ENCODE measurements at regions not wholly inside any gene's neighbourhood (a gene's known extent, or its start where the extent isn't known, plus 50 kb on each side); places are given as distances from the start of the nearest gene placed in this dataset.

DNA sequence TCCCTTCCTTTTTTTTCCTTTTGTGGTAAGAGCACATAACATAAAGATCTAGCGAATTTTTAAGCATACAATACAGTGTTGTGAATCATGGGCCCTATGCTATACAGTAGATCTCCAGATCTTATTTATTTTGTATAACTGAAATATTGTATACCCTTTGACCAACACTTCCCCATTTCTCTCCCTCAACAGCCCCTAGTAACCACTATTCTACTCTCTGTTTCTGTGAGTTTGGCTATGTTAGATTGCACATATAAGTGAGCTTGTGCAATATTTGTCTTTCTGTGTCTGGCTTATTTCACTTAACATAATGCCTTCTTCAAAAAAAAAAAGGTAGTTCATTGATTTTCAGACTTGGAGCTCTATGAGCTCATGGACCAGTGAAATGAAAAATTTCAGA, 180.5 kb downstream of the C11orf91 start:
- no peak for DNase-seq (ENCODE audit: low spot score in 2 of 2)
- Histone ChIP-seq H3K36me3 (replicated peaks) (no peaks in the 10 kb centered on the region), H3K27me3 (ENCODE audit: low read depth) (no peaks in the 10 kb centered on the region), H3K4me3 (no peak overlapping the region), H3K9me3 (no peaks in the 10 kb centered on the region), H3K4me1 (peaks cover 8% of the 10 kb centered on the region)
- in situ Hi-C loops (cut with MboI; ENCODE audit: low sequenced_read_pairs) = no loop called here

- Histone ChIP-seq H3K27me3 (ENCODE audit: low read depth) (peaks cover 4% of the 10 kb centered on the region), H3K4me1 (peaks cover 5% of the 10 kb centered on the region), H3K4me3 (no peak overlapping the region), H3K9me3 (no peaks in the 10 kb centered on the region), H3K36me3 (replicated peaks) (no peaks in the 10 kb centered on the region)
- in situ Hi-C loops (cut with MboI; ENCODE audit: low sequenced_read_pairs) = no loop called here
- no peak for DNase-seq (ENCODE audit: low spot score in 2 of 2)
Measured at GRCh38 chr11:33515347-33515746, 185.3 kb downstream of the C11orf91 start.

DNA sequence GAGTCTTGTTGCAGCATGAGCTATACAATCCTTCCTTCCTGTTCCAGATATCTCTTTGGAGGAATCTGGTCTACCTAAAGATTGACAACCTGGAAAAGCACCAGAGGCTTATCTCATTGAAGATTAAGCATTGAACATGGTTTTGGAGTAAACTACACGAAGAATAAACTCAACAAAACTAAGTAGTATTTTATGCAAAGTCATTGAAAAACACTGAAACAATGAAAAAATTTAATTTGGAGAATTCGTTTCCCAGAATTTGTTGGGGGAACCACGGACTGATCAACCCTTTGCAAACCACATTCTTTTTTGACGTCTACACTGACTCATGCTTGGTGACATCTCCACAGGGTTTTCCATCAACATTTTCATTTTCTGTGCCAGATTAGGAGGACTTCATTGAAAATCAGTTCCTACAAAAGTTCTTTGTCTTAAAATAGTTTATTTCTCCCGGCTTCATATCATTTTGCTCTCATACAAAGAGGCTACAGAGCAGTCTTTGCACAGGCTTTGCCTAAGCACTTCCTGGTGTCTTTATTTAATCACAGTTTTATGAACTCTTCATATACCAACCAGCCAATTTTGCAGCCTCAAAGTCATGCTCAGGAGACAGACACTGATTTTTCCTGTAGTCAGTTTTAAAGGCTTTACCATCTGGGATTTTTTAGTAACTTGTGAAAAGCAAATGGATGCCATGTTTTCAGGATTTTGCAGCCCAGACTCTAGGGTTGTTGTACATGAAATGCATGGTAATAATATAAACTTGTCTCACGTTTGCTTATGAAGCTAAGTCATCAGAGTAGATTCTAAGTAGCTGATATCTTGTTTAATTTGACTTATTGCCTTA, 186.3 kb downstream of the C11orf91 start:
- Histone ChIP-seq H3K36me3 (replicated peaks) (no peaks in the 10 kb centered on the region), H3K4me1 (no peaks in the 10 kb centered on the region), H3K27me3 (ENCODE audit: low read depth) (peaks cover 4% of the 10 kb centered on the region), H3K4me3 (no peak overlapping the region), H3K9me3 (no peaks in the 10 kb centered on the region)
- DNase-seq (ENCODE audit: low spot score in 2 of 2) = no peak
- in situ Hi-C loops (cut with MboI; ENCODE audit: low sequenced_read_pairs) = no loop called here

GRCh38 chr11:33509632-33510031, 191.0 kb downstream of the C11orf91 start:
- in situ Hi-C loops (cut with MboI; ENCODE audit: low sequenced_read_pairs) = no loop called here
- peaks cover 4% of the 10 kb centered on the region for H3K27me3 ChIP-seq (ENCODE audit: low read depth)
- no peak for DNase-seq (ENCODE audit: low spot score in 2 of 2)
- no peaks in the 10 kb centered on the region for H3K9me3 ChIP-seq
- no peaks in the 10 kb centered on the region for H3K4me1 ChIP-seq
- H3K36me3 ChIP-seq (replicated peaks) = no peaks in the 10 kb centered on the region
- H3K4me3 ChIP-seq = no peak overlapping the region

DNA sequence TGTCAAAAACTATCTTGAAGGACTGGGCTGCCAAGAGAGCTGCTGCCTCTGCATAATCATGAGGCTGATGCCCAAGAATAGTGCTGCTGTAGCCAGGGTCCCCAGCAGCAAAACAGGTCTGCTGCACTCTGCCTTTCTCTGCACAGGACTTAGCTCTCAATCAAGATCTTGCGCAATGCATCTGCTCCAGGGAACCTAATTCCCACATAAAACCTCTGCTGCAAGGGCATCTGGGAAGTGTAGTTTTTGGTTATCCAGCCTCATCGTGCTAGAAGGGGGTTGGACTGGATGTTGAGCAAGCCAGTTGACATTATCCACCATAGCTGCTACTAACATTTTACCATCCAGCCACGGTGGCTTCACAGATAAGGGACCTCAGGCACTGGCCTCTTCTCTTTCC, 192.7 kb downstream of the C11orf91 start:
- no peaks in the 10 kb centered on the region for H3K36me3 ChIP-seq (replicated peaks)
- peak in 1 of 2 experiments; percentile 16 for DNase-seq (ENCODE audit: low spot score in 2 of 2)
- no peaks in the 10 kb centered on the region for H3K9me3 ChIP-seq
- H3K27me3 ChIP-seq (ENCODE audit: low read depth) = no peaks in the 10 kb centered on the region; the same call in 1 of the 2 replicates
- no peaks in the 10 kb centered on the region for H3K4me1 ChIP-seq
- in situ Hi-C loops (cut with MboI; ENCODE audit: low sequenced_read_pairs) = no loop called here
- no peak overlapping the region for H3K4me3 ChIP-seq

- Histone ChIP-seq H3K27me3 (ENCODE audit: low read depth) (no peaks in the 10 kb centered on the region; the same call in 1 of the 2 replicates), H3K4me1 (no peaks in the 10 kb centered on the region), H3K36me3 (replicated peaks) (no peaks in the 10 kb centered on the region), H3K9me3 (no peaks in the 10 kb centered on the region), H3K4me3 (no peak overlapping the region)
- DNase-seq (ENCODE audit: low spot score in 2 of 2) = no peak
- in situ Hi-C loops (cut with MboI; ENCODE audit: low sequenced_read_pairs) = no loop called here
Measured at GRCh38 chr11:33507356-33507755, 193.3 kb downstream of the C11orf91 start.

GRCh38 chr11:33505093-33505492, 195.5 kb downstream of the C11orf91 start:
- no peaks in the 10 kb centered on the region; the same call in 1 of the 2 replicates for H3K27me3 ChIP-seq (ENCODE audit: low read depth)

GRCh38 chr11:33500861-33501479, 199.7 kb downstream of the C11orf91 start:
- Histone ChIP-seq H3K36me3 (replicated peaks) (no peaks in the 10 kb centered on the region), H3K9me3 (no peaks in the 10 kb centered on the region), H3K4me1 (no peaks in the 10 kb centered on the region), H3K27me3 (ENCODE audit: low read depth) (no peaks in the 10 kb centered on the region; the same call in 1 of the 2 replicates), H3K4me3 (no peak overlapping the region)
- in situ Hi-C loops (cut with MboI; ENCODE audit: low sequenced_read_pairs) = no loop called here
- DNase-seq (ENCODE audit: low spot score in 2 of 2) = peak in 1 of 2 experiments; percentile 64

More at GRCh38 chr11:33505093-33505492, 195.5 kb downstream of the C11orf91 start:
- H3K4me3 ChIP-seq = no peak overlapping the region
- DNase-seq (ENCODE audit: low spot score in 2 of 2) = no peak
- no peaks in the 10 kb centered on the region for H3K4me1 ChIP-seq
- in situ Hi-C loops (cut with MboI; ENCODE audit: low sequenced_read_pairs) = no loop called here
- H3K9me3 ChIP-seq = no peaks in the 10 kb centered on the region
- no peaks in the 10 kb centered on the region for H3K36me3 ChIP-seq (replicated peaks)

GRCh38 chr11:33500332-33500731, 200.3 kb downstream of the C11orf91 start:
- in situ Hi-C loops (cut with MboI; ENCODE audit: low sequenced_read_pairs) = no loop called here
- H3K9me3 ChIP-seq = no peaks in the 10 kb centered on the region
- DNase-seq (ENCODE audit: low spot score in 2 of 2) = no peak
- no peak overlapping the region for H3K4me3 ChIP-seq
- H3K36me3 ChIP-seq (replicated peaks) = no peaks in the 10 kb centered on the region
- H3K27me3 ChIP-seq (ENCODE audit: low read depth) = no peaks in the 10 kb centered on the region; the same call in 1 of the 2 replicates
- H3K4me1 ChIP-seq = no peaks in the 10 kb centered on the region

- in situ Hi-C loops (cut with MboI; ENCODE audit: low sequenced_read_pairs) = no loop called here
- DNase-seq (ENCODE audit: low spot score in 2 of 2) = no peak
- H3K9me3 ChIP-seq = no peaks in the 10 kb centered on the region
Measured at GRCh38 chr11:33492596-33492995, 208.0 kb downstream of the C11orf91 start.

DNA sequence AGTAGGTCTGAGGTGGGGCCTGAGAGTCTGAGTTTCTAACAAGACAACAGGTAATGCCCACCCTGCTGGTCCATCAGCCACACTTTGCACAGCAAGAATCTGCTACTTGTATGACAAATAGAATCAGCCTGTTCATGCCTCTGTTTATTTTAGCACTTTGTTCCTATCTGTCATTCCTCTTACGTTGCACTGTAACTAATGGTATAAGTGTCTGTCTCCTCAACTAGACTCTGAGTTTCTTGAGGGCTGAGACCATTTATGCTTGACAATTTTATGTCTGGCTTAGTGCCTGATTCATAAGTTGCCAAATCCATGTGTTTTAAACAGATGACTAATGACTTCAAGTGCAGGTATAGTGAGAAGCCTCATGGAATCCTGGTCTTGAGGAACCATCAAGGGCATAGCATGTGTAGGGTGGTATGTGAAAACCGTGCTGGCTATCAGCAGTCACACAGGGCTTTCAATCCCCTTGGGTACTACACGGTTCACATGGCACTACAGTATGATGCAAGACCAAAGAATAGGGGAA, 209.7 kb downstream of the C11orf91 start:
- peaks cover 3% of the 10 kb centered on the region; the same call in 1 of the 2 replicates for H3K27me3 ChIP-seq (ENCODE audit: low read depth)
- in situ Hi-C loops (cut with MboI; ENCODE audit: low sequenced_read_pairs) = no loop called here
- no peaks in the 10 kb centered on the region for H3K36me3 ChIP-seq (replicated peaks)

More at GRCh38 chr11:33492596-33492995, 208.0 kb downstream of the C11orf91 start:
- H3K4me3 ChIP-seq = no peak overlapping the region
- no peaks in the 10 kb centered on the region for H3K36me3 ChIP-seq (replicated peaks)
- no peaks in the 10 kb centered on the region for H3K4me1 ChIP-seq
- no peaks in the 10 kb centered on the region; the same call in 1 of the 2 replicates for H3K27me3 ChIP-seq (ENCODE audit: low read depth)

DNA sequence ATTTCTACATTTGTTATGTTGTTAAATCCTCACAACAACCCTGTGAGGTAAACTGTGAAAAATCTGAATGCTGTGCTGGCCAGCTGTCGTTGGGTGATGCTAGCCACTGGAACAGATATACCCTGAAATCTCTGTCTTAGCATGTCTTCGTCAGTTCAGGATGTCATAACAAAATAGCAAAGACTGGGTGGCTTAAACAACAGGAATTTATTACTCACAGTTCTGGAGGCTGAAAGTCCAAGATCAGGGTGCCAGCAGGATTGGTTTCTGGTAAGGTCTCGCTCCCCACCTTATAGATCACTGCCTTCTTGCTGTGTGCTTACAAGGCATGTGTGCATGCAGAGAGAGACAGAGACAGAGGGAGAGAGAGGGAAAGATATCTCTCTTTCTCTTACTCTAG, 211.7 kb downstream of the C11orf91 start:
- in situ Hi-C loops (cut with MboI; ENCODE audit: low sequenced_read_pairs) = no loop called here
- Histone ChIP-seq H3K4me3 (no peak overlapping the region), H3K4me1 (no peaks in the 10 kb centered on the region), H3K9me3 (no peaks in the 10 kb centered on the region), H3K27me3 (ENCODE audit: low read depth) (peaks cover 3% of the 10 kb centered on the region; the same call in 1 of the 2 replicates), H3K36me3 (replicated peaks) (no peaks in the 10 kb centered on the region)
- DNase-seq (ENCODE audit: low spot score in 2 of 2) = no peak

More for the DNA sequence above, 209.7 kb downstream of the C11orf91 start:
- H3K4me1 ChIP-seq = no peaks in the 10 kb centered on the region
- DNase-seq (ENCODE audit: low spot score in 2 of 2) = no peak
- no peak overlapping the region for H3K4me3 ChIP-seq
- no peaks in the 10 kb centered on the region for H3K9me3 ChIP-seq

- Histone ChIP-seq H3K4me1 (no peaks in the 10 kb centered on the region), H3K4me3 (no peak overlapping the region), H3K36me3 (replicated peaks) (no peaks in the 10 kb centered on the region), H3K27me3 (ENCODE audit: low read depth) (peaks cover 8% of the 10 kb centered on the region), H3K9me3 (no peaks in the 10 kb centered on the region)
- DNase-seq (ENCODE audit: low spot score in 2 of 2) = no peak
- in situ Hi-C loops (cut with MboI; ENCODE audit: low sequenced_read_pairs) = no loop called here
Measured at GRCh38 chr11:33480626-33481025, 220.0 kb downstream of the C11orf91 start.

DNA sequence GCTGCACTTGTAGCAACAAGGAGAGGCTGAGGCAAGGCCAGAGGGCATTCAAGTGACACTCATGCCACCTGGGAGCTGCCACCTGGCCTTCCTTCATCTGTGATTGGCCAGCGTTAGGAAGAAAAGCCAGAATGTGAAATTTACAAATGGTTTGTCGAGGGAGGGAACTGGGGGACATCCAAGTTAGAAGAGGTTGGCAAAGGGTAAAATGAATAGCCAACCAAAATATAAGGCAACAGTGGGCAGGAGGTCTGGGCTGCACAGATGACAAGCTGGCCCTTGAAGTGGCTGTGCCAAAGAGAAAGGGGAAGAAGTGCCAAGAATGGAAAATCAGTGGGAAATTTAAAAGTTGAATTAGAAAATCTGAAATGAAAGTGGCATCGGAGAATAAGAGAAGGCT, 221.4 kb downstream of the C11orf91 start:
- in situ Hi-C loops (cut with MboI; ENCODE audit: low sequenced_read_pairs) = no loop called here
- no peak for DNase-seq (ENCODE audit: low spot score in 2 of 2)
- Histone ChIP-seq H3K4me3 (no peak overlapping the region), H3K27me3 (ENCODE audit: low read depth) (peaks cover 8% of the 10 kb centered on the region), H3K9me3 (no peaks in the 10 kb centered on the region), H3K36me3 (replicated peaks) (no peaks in the 10 kb centered on the region), H3K4me1 (no peaks in the 10 kb centered on the region)

Measured in HAP-1 (cell line).